SK-N-MC (cell line): ENCODE measurements at regions not wholly inside any gene's neighbourhood (a gene's known extent, or its start where the extent isn't known, plus 50 kb on each side); places are given as distances from the start of the nearest gene placed in this dataset.
A peak's percentile ranks its signal among the peaks of the same experiment; 100 is the strongest.

Experiments
- DNase-seq: peaks from one replicate; pipeline ENCODE4 v3.0.0-alpha.2; 2011; ENCODE audit warnings: low read depth, low spot score
- H3K27ac ChIP-seq: fragments of 200-600 bp; sonication (generic); 2 replicates; pipeline ENCODE4 v1.5.1; 2016; ENCODE audit warnings: mixed run types
- H3K36me3 ChIP-seq: fragments of 200-600 bp; sonication (generic); 2 replicates; pipeline ENCODE4 v1.6.1; 2017; ENCODE audit warnings: antibody characterized with exemption, low read length, mixed read lengths; ENCODE audit not compliant: insufficient read depth
- H3K4me3 ChIP-seq: fragments of 200-600 bp; sonication (generic); 2 replicates; pipeline ENCODE4 v1.5.1; 2016
- H3K9ac ChIP-seq: fragments of 200-600 bp; sonication (generic); 2 replicates; pipeline ENCODE4 v1.8.0; 2017; ENCODE audit warnings: mixed run types, mixed read lengths; ENCODE audit not compliant: insufficient read length
- H3K9me3 ChIP-seq: fragments of 200-600 bp; sonication (generic); 2 replicates; pipeline ENCODE4 v1.6.1; 2017; ENCODE audit warnings: low read depth, mild to moderate bottlenecking, antibody characterized with exemption, low read length, moderate library complexity, mixed read lengths
- EZH2 ChIP-seq: fragments of 200-600 bp; sonication (generic); IDR thresholded peaks from one replicate; pipeline ENCODE4 v1.6.1; 2017; ENCODE audit warnings: antibody characterized with exemption
- FOXP2 ChIP-seq: optimal IDR thresholded peaks from 2 replicates; pipeline ENCODE3; 2011; ENCODE audit warnings: mild to moderate bottlenecking, moderate library complexity; ENCODE audit not compliant: insufficient read depth; ENCODE audit errors: extremely low read length, control extremely low read depth
- POLR2AphosphoS5 ChIP-seq: IDR thresholded peaks from 2 replicates; pipeline ENCODE4 v1.6.1; 2012; ENCODE audit warnings: mild to moderate bottlenecking, low read depth, low read length, borderline replicate concordance

DNA sequence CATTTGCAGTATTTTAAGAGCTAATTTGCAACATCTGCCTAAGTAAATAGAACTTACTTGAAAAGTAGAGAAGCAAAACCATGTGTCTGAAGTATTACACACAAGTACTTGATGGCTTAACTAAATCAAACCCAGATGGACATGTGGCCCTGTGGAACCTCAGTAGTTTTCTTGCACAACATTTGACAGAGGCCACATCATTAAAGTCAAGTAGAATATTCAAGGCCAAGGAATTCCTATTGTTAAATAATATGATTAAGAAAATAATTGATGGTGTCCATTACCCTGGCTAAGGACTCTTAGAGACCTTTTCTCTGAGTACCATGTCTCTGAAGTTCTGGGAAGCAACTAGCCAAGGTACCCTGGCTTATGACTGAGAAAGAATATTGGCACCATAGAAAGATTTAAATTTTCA is 135.4 kb upstream of the OTUD4 start:
- Histone ChIP-seq H3K9me3 (no peaks in the 10 kb centered on the region), H3K4me3 (peak overlapping the region; percentile 57)

DNA sequence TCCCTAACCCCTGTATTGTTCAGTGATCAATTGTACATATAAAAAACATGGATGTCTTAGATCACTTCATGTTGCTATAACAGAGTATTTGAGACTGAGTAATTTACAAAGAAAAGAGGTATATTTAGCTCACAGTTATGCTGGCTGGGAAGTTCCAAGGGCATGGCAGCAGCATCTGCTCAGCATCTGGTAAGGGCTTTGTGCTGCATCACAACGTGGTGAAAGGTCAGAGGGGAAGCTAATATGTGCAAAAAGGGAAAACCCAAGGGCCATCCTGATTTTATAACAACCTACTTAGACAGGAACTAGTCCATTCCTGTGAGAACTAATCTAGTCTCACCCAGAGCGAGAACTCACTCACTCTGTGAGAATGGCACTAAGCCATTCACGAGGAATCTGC is 128.2 kb upstream of the OTUD4 start:
- H3K9ac ChIP-seq, result no peak overlapping the region
- H3K9me3 ChIP-seq, result no peaks in the 10 kb centered on the region
- no peak for DNase-seq
- H3K27ac ChIP-seq, result no peak overlapping the region
- no peak for TF ChIP-seq FOXP2
- TF ChIP-seq POLR2AphosphoS5, result no peak
- no peak for TF ChIP-seq EZH2
- H3K4me3 ChIP-seq, result no peak overlapping the region
- H3K36me3 ChIP-seq, result no peaks in the 10 kb centered on the region

More for the DNA sequence above, 135.4 kb upstream of the OTUD4 start:
- peak; percentile 76 for DNase-seq
- Histone ChIP-seq H3K36me3 (no peaks in the 10 kb centered on the region), H3K27ac (peak overlapping the region; percentile 95), H3K9ac (no peak overlapping the region)
- TF ChIP-seq EZH2 (no peak), FOXP2 (peak; percentile 43), POLR2AphosphoS5 (peak; percentile 66; the same call in 1 of the 2 replicates)

- Histone ChIP-seq H3K9me3 (no peaks in the 10 kb centered on the region), H3K36me3 (no peaks in the 10 kb centered on the region), H3K27ac (no peak overlapping the region), H3K4me3 (no peak overlapping the region), H3K9ac (no peak overlapping the region)
- TF ChIP-seq EZH2 (no peak), FOXP2 (no peak), POLR2AphosphoS5 (no peak)
- no peak for DNase-seq
These were observed 127.5 kb upstream of the OTUD4 start for GRCh38 chr4:145307763-145308430.

DNA sequence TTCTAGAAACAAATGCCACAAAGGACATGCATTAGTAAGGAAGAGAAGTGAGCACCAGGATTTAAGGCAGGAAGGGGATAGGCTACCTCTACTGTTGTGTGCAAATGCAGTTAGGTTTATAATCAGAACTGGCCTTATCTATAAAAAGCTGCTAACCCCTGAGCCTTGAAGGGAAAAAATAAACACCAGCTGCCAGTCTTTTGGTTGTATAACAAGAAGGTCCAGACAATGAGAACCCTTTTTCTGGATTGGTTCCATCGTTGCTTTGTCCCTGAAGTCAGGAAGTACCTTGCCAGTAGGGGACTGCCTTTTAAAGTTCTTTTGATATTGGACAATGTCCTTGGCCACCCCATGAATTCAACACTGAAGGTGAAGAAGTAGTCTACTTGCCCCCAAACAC is 126.7 kb upstream of the OTUD4 start:
- TF ChIP-seq FOXP2, result no peak
- TF ChIP-seq EZH2, result no peak
- no peak for TF ChIP-seq POLR2AphosphoS5
- no peak for DNase-seq
- Histone ChIP-seq H3K4me3 (no peak overlapping the region), H3K9me3 (no peaks in the 10 kb centered on the region), H3K36me3 (no peaks in the 10 kb centered on the region), H3K27ac (no peak overlapping the region), H3K9ac (no peak overlapping the region)

- no peak for DNase-seq
- Histone ChIP-seq H3K27ac (no peak overlapping the region), H3K36me3 (no peaks in the 10 kb centered on the region), H3K4me3 (no peak overlapping the region), H3K9ac (no peak overlapping the region), H3K9me3 (no peaks in the 10 kb centered on the region)
- TF ChIP-seq POLR2AphosphoS5, result no peak
- TF ChIP-seq FOXP2, result no peak
- no peak for TF ChIP-seq EZH2
These were observed 122.3 kb upstream of the OTUD4 start for GRCh38 chr4:145302725-145303124.

DNA sequence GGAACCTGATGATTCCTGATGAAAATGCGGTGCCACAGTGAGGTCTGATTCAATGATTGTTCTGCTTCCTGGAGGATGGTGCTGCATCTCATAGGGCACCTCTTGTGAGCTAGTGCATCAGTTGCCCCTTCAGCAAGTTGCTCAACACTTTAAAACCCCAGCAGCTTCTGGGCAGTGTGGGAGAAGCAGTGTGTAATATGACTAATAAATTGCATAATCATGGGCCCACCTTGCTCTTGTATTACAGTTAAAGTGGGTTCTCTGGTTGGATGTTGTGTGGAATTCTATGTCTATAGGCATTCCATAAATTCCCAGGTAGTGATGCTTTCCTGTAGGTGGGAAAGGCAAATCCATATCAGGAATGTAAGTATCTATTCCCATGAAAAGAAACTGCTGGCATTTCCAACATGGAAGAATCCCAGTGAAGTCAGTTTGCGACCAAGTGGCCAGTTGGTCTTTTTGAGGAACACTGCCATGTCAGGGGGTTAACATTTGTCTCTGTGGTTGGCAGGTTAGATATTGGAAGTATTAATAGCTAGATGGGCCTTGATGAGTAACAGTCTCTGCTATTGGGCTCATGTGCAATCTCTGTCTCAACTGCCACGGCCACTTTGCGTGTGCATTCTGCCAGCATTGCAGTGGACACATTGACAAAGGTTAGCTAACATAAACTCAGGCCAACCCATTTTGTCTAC is 121.1 kb upstream of the OTUD4 start:
- Histone ChIP-seq H3K4me3 (no peak overlapping the region), H3K9ac (no peak overlapping the region), H3K36me3 (no peaks in the 10 kb centered on the region), H3K9me3 (no peaks in the 10 kb centered on the region), H3K27ac (no peak overlapping the region)
- TF ChIP-seq FOXP2 (no peak), POLR2AphosphoS5 (no peak), EZH2 (no peak)
- no peak for DNase-seq

DNA sequence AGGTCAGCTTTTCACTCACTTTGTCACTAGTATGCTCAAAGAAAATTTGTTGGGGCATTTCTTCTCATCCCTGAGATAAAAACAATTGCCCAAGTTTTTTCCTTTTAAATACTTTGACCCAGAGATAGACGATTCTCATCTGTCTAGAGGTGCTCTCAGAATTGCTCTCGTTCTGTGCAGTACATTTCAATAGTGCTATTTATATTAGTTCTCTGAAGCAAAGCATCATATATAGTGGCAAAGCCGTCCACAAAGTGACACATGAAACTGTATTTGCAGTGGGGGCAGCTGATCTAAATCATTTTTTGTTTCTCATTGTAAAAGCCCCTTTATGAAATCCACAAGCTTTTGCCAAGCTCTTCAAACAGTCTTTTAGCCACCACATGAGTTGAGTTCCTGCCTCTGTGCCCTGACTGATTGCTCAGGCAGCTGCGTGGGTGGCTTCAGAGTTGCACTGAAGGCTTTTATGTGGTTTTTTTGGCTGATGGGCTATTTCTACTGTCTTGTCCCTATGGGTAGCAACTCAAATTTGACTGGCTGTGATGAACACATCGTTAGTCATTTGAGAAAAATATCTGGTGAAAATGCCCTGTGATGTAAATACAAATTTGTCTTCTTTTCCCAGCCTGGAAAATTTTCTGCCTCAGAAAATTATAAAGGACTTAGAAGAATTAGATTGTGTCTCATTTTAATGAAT is 119.1 kb upstream of the OTUD4 start:
- H3K4me3 ChIP-seq, result no peak overlapping the region
- H3K27ac ChIP-seq, result no peak overlapping the region
- TF ChIP-seq POLR2AphosphoS5 (no peak), FOXP2 (no peak), EZH2 (no peak)
- H3K9me3 ChIP-seq, result no peaks in the 10 kb centered on the region
- DNase-seq, result no peak
- H3K9ac ChIP-seq, result no peak overlapping the region
- no peaks in the 10 kb centered on the region for H3K36me3 ChIP-seq

- no peak overlapping the region for H3K27ac ChIP-seq
- no peaks in the 10 kb centered on the region for H3K36me3 ChIP-seq
- no peak overlapping the region for H3K9ac ChIP-seq
- H3K9me3 ChIP-seq, result no peaks in the 10 kb centered on the region
- H3K4me3 ChIP-seq, result no peak overlapping the region
- DNase-seq, result no peak
- TF ChIP-seq FOXP2, result no peak
- TF ChIP-seq EZH2, result no peak
- no peak for TF ChIP-seq POLR2AphosphoS5
These were observed 118.5 kb upstream of the OTUD4 start for GRCh38 chr4:145298885-145299284.

DNA sequence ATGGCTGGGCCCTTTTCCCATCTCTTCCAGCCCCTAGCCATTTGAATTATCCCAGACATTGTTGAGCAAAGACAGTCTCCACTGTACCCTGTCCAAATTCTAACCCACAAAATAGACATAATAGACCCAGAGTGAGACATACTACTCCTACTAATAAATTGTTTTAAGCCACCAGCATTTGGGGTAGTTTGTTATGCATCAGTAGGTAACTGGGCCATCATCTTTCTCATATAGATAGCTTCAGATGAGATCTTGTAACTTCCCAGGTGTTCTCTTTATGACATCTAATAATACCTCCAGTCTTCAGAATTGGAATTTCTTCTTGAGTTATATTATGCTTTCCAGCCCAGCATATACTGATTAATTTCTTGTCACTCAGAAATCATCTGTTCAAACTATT is 117.2 kb upstream of the OTUD4 start:
- H3K36me3 ChIP-seq, result no peaks in the 10 kb centered on the region
- TF ChIP-seq POLR2AphosphoS5 (no peak), EZH2 (no peak), FOXP2 (no peak)
- no peak overlapping the region for H3K27ac ChIP-seq
- H3K4me3 ChIP-seq, result no peak overlapping the region
- no peaks in the 10 kb centered on the region for H3K9me3 ChIP-seq
- no peak for DNase-seq
- H3K9ac ChIP-seq, result no peak overlapping the region
